GM10248 (cell line): ENCODE measurements at regions not wholly inside any gene's neighbourhood (a gene's known extent, or its start where the extent isn't known, plus 50 kb on each side); places are given as distances from the start of the nearest gene placed in this dataset.

Experiments used
- CTCF ChIA-PET: fragments of 300-600 bp; sonication (Branson Sonifier 250); formaldehyde crosslinking; extraction: SDS; loops from one replicate; lab custom pipeline; 2021; ENCODE audit warnings: antibody characterized with exemption; lab: Yijun Ruan, JAX
- POLR2A ChIA-PET: fragments of 350-650 bp; sonication (Branson Sonifier 250); formaldehyde crosslinking; extraction: SDS; loops from one replicate; lab custom pipeline; 2020; ENCODE audit warnings: antibody characterized with exemption; lab: Yijun Ruan, JAX
- DNase-seq: peaks from one replicate; pipeline ENCODE4 v3.0.0; 2012; ENCODE audit errors: extremely low spot score
- CTCF ChIP-seq: IDR thresholded peaks from 2 replicates; pipeline ENCODE4 v1.5.1; 2012; ENCODE audit warnings: mild to moderate bottlenecking, low read depth; ENCODE audit errors: extremely low read depth, missing control alignments, control extremely low read depth

DNA sequence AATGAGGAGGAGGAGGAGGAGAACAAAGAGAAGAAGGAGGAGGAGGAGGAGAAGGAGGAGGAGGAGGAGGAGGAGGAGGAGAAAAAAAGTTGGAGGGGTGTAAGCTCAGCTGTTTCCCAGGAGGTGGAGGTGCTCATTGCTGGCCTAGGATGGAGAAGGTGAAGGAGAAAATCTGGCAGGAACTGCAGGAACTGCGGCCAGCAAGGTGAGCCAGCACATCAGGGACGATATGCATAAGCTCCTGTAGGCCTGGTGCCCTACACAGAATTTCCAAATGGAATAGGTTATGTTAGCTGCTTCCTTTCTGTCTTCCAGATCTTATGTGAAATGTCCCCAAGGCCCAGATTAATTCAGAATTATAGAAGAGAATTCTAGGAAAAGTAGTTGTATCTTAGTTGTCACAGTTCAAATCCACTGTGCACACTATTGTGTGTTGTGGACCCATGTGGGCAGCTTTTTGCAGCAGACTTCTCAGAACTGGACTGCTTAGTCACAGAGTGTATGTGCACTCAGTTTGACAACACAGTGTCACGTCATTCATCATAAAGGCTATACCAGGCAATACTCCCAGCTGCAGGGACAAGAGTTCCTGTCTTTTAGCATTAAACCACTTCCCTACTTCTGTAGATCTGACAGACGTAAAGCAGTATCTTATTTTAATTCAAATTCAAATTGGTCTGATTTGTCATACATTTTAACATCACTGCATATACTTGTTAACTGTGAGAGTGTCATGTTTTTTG, 303.7 kb downstream of the HLX start:
- ChIA-PET CTCF (interaction anchor here (0.8 to 1.7 kb wide), 3 partner anchors 18 to 27 kb away, joined by 3 to 8 read pairs (median 3); no protein-coding TSS in a partner anchor), POLR2A (no interaction called here)
- TF ChIP-seq CTCF = no peak
- DNase-seq = no peak

GRCh38 chr1:221184131-221184794, 305.0 kb downstream of the HLX start:
- no peak for TF ChIP-seq CTCF
- DNase-seq = no peak
- ChIA-PET POLR2A (no interaction called here), CTCF (no interaction called here)

DNA sequence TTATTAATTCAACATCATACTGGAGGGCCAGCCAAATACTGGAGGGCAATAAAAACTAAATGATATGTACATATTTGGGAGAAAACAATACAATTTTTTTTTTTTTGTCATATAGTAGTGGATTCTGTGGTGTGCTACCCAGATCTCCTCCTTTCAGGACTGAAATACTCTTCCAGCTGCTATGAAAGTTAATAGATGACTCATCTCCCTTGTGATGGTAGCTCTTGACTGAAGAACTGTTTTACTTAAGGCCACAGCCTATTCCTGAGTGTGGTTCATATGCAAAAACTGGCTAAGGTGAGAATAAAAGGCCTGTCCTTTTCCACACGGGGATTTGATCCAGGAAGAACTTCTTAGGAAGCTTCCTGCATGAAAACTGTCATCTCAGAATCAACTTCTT, 307.9 kb downstream of the HLX start:
- TF ChIP-seq CTCF = no peak
- ChIA-PET CTCF (interaction anchor here (1.5 to 2.3 kb wide), 3 partner anchors 16 to 26 kb away, joined by 3 to 5 read pairs (median 4); no protein-coding TSS in a partner anchor), POLR2A (no interaction called here)
- no peak for DNase-seq

DNA sequence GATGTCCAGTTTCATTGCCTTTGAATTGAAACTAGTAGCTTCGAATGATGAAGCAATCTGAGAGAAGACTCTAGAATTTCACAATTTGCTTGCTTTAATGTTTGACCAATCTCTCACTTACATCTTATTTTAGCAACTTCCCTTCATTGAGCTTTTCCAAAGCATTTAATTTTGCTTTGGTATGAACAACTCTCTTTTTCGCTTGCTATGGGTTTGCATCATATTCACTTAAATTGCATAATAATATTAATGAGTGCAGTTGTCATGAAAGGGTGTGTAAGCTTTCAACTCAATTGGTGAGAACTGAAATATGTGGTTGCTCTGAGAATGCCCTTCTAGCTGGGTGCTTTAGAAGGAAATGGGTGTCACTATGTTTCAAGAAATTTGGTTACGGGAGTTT, 309.2 kb downstream of the HLX start:
- CTCF ChIA-PET = interaction anchor here (0.7 to 2.3 kb wide), 7 partner anchors 9 to 310 kb away, joined by 3 to 8 read pairs (median 3); partner anchors contain the start of gene HLX
- POLR2A ChIA-PET = no interaction called here
- TF ChIP-seq CTCF = no peak

DNA sequence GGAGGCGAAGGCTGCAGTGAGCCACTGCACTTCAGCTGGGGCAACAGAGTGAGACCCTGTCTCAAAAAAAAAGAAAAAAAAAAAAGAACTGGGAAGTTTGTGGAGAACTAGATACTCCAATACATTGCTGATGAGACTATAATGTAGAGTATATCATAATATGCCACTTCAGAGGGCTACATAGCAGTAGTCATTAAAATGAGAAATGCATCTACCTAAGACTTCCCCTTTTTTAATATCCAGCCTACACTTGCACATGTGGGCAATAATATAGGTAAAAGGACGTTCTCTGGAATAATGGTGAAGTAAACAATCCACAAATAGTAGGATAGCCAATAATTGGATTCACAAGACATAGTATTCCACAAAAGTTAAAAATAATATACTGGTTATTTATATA, 311.0 kb downstream of the HLX start:
- CTCF ChIA-PET = no interaction called here
- DNase-seq = no peak

More for the DNA sequence above, 309.2 kb downstream of the HLX start:
- no peak for DNase-seq

More for the DNA sequence above, 311.0 kb downstream of the HLX start:
- POLR2A ChIA-PET = no interaction called here
- no peak for TF ChIP-seq CTCF
